ENCODE measurements at regions not wholly inside any gene's neighbourhood (a gene's known extent, or its start where the extent isn't known, plus 50 kb on each side); places are given as distances from the start of the nearest gene placed in this dataset.

- Histone ChIP-seq H3K4me1 (no peaks in the 10 kb centered on the region), H3K4me3 (ENCODE audit: low read depth, low read length) (no peak overlapping the region), H3K9me3 (no peaks in the 10 kb centered on the region), H3K36me3 (ENCODE audit: control insufficient read depth, insufficient read depth, low read length) (no peaks in the 10 kb centered on the region), H3K27me3 (replicated peaks; ENCODE audit: control insufficient read depth, insufficient read depth, low read length) (no peaks in the 10 kb centered on the region)
- TF ChIP-seq, protein P1, sequence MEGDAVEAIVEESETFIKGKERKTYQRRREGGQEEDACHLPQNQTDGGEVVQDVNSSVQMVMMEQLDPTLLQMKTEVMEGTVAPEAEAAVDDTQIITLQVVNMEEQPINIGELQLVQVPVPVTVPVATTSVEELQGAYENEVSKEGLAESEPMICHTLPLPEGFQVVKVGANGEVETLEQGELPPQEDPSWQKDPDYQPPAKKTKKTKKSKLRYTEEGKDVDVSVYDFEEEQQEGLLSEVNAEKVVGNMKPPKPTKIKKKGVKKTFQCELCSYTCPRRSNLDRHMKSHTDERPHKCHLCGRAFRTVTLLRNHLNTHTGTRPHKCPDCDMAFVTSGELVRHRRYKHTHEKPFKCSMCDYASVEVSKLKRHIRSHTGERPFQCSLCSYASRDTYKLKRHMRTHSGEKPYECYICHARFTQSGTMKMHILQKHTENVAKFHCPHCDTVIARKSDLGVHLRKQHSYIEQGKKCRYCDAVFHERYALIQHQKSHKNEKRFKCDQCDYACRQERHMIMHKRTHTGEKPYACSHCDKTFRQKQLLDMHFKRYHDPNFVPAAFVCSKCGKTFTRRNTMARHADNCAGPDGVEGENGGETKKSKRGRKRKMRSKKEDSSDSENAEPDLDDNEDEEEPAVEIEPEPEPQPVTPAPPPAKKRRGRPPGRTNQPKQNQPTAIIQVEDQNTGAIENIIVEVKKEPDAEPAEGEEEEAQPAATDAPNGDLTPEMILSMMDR (IDR thresholded peaks at IDR 0.05; ENCODE audit: insufficient read depth in 1 of 2, low read depth in 1 of 2, low read length in 1 of 2, severe bottlenecking in 1 of 2, unreplicated experiment in 1 of 2), result no peak
- ChIA-PET POLR2A (no interaction called here), CTCF (interaction anchor here (0.6 kb wide), 1 partner anchor 1555 kb away, joined by 3 read pairs; no protein-coding TSS in a partner anchor)
- no peak for DNase-seq
- intact Hi-C loops (cut with micrococcal nuclease; ENCODE audit: unreplicated experiment), result no loop called here
- Mint-ChIP-seq H3K27me3 (ENCODE audit: insufficient read depth, unreplicated experiment) (no peaks in the 10 kb centered on the region), H3K4me1 (ENCODE audit: low read depth, unreplicated experiment) (no peaks in the 10 kb centered on the region), H3K36me3 (ENCODE audit: insufficient read depth, unreplicated experiment) (no peaks in the 10 kb centered on the region), H3K9me3 (ENCODE audit: unreplicated experiment) (no peaks in the 10 kb centered on the region), H3K27ac (ENCODE audit: unreplicated experiment) (no peak overlapping the region), H3K4me3 (ENCODE audit: unreplicated experiment) (no peak overlapping the region)
- no TSS peak for BruUV-seq (replicated peaks)
Measured at GRCh38 chr1:178619042-178619927, 105.8 kb upstream of the RALGPS2 start.

DNA sequence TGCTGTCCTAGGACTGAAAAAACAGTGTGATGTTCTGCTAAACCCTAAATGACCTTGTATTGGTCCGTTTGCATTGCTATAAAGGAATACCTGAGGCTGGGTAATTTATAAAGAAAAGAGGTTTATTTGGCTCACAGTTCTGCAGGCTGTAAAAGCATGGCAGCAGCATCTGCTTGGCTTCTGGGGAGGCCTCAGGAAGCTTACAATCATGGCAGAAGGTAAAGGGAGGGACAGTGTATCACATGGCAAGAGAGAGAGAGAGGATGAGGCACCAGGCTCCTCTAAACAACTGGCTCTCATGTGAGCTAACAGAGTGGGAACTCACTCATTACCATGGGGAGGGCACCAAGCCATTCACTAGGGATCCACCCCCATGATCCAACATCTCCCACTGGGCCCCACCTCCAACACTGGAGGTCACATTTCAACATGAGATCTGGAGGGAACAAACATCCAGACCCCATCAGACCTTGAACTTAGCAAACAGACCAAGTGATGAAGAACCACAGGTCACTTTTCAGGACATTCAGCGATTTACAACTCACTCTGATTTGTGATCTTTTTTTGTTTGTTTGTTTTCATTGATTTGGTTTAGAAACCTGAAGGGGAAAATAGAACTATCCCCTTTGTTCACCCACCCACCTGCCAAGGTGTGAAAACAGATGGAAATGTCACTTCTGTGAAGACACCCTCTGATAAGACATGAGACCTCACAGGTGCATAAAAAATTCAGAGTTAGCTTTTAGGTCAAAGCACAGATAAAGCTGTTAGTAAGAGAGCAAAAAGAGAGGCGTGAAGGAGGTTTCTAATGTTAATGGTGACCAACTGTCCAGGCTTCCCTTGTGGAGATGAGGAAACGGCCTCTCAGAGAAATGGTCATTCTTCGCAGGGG lies 104.2 kb upstream of the RALGPS2 start:
- DNase-seq, result no peak
- TF ChIP-seq, protein P1 (IDR thresholded peaks at IDR 0.05; ENCODE audit: insufficient read depth in 1 of 2, low read depth in 1 of 2, low read length in 1 of 2, severe bottlenecking in 1 of 2, unreplicated experiment in 1 of 2), result no peak
- no peaks in the 10 kb centered on the region for H3K36me3 ChIP-seq (ENCODE audit: control insufficient read depth, insufficient read depth, low read length)
- BruUV-seq (replicated peaks), result no TSS peak
- H3K27ac Mint-ChIP-seq (ENCODE audit: unreplicated experiment), result no peak overlapping the region
- no peaks in the 10 kb centered on the region for H3K9me3 Mint-ChIP-seq (ENCODE audit: unreplicated experiment)
- H3K27me3 Mint-ChIP-seq (ENCODE audit: insufficient read depth, unreplicated experiment), result no peaks in the 10 kb centered on the region
- CTCF ChIA-PET, result no interaction called here
- intact Hi-C loops (cut with micrococcal nuclease; ENCODE audit: unreplicated experiment), result no loop called here
- H3K4me3 Mint-ChIP-seq (ENCODE audit: unreplicated experiment), result no peak overlapping the region
- H3K27me3 ChIP-seq (replicated peaks; ENCODE audit: control insufficient read depth, insufficient read depth, low read length), result no peaks in the 10 kb centered on the region
- H3K4me1 Mint-ChIP-seq (ENCODE audit: low read depth, unreplicated experiment), result no peaks in the 10 kb centered on the region
- H3K36me3 Mint-ChIP-seq (ENCODE audit: insufficient read depth, unreplicated experiment), result no peaks in the 10 kb centered on the region
- H3K4me3 ChIP-seq (ENCODE audit: low read depth, low read length), result no peak overlapping the region
- peaks cover under 1% of the 10 kb centered on the region; the same call in 1 of the 2 replicates for H3K4me1 ChIP-seq
- H3K9me3 ChIP-seq, result no peaks in the 10 kb centered on the region
- POLR2A ChIA-PET, result no interaction called here

DNA sequence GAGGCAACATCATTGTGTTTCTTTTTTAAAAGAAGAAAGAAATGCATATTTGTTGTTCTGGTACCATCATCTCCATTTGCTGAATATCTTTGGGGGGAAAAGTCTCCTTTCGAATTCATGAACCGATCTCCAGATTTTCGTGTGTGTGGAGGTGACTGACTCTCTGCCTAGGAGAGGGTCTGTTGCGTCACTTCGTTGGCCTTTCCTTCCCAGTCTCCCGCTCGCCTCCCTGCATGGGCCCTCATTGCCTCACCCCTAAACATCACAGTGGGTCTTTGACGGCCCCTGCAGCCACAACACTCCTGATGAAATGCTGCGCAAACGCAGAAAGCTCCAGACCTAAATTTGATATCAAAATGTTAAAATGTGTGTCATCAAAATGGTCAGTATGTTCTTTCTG lies 103.2 kb upstream of the RALGPS2 start:
- intact Hi-C loops (cut with micrococcal nuclease; ENCODE audit: unreplicated experiment), result no loop called here

More for the DNA sequence above, 103.2 kb upstream of the RALGPS2 start:
- DNase-seq, result no peak
- peaks cover 6% of the 10 kb centered on the region for H3K4me1 ChIP-seq
- H3K4me1 Mint-ChIP-seq (ENCODE audit: low read depth, unreplicated experiment), result peaks cover 2% of the 10 kb centered on the region
- no peaks in the 10 kb centered on the region for H3K36me3 Mint-ChIP-seq (ENCODE audit: insufficient read depth, unreplicated experiment)
- no peak overlapping the region for H3K27ac Mint-ChIP-seq (ENCODE audit: unreplicated experiment)
- BruUV-seq (replicated peaks), result no TSS peak
- TF ChIP-seq, protein P1 (IDR thresholded peaks at IDR 0.05; ENCODE audit: insufficient read depth in 1 of 2, low read depth in 1 of 2, low read length in 1 of 2, severe bottlenecking in 1 of 2, unreplicated experiment in 1 of 2), result no peak
- no peak overlapping the region for H3K4me3 ChIP-seq (ENCODE audit: low read depth, low read length)
- H3K9me3 Mint-ChIP-seq (ENCODE audit: unreplicated experiment), result no peaks in the 10 kb centered on the region
- POLR2A ChIA-PET, result no interaction called here
- H3K27me3 Mint-ChIP-seq (ENCODE audit: insufficient read depth, unreplicated experiment), result no peaks in the 10 kb centered on the region
- CTCF ChIA-PET, result no interaction called here
- no peak overlapping the region for H3K4me3 Mint-ChIP-seq (ENCODE audit: unreplicated experiment)
- no peaks in the 10 kb centered on the region for H3K9me3 ChIP-seq
- H3K36me3 ChIP-seq (ENCODE audit: control insufficient read depth, insufficient read depth, low read length), result no peaks in the 10 kb centered on the region
- no peaks in the 10 kb centered on the region for H3K27me3 ChIP-seq (replicated peaks; ENCODE audit: control insufficient read depth, insufficient read depth, low read length)

All from Caco-2 (cell line).